ENCODE measurements at regions not wholly inside any gene's neighbourhood (a gene's known extent, or its start where the extent isn't known, plus 50 kb on each side); places are given as distances from the start of the nearest gene placed in this dataset.

DNA sequence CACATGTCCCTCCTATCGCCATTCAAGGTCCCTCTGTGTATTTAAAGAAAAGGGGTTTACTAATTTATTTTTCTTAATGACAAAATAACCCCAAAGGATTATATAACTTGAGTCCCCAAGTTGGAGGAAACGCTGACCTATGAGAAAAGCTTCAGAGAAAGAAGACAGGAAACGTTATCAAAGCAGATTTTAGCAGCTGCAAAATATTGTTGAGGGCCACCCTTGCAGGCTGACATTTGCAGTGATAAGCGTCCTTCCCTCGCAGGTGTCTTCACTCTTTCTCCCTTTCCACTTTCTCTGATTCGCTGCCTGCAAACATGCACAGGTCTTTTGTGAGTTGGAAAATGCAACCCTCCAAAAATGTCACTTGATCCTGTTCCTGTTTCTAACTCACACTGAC lies 103.2 kb upstream of the RIPOR2 start:
- DNase-seq (ENCODE audit: low read depth): no peak

DNA sequence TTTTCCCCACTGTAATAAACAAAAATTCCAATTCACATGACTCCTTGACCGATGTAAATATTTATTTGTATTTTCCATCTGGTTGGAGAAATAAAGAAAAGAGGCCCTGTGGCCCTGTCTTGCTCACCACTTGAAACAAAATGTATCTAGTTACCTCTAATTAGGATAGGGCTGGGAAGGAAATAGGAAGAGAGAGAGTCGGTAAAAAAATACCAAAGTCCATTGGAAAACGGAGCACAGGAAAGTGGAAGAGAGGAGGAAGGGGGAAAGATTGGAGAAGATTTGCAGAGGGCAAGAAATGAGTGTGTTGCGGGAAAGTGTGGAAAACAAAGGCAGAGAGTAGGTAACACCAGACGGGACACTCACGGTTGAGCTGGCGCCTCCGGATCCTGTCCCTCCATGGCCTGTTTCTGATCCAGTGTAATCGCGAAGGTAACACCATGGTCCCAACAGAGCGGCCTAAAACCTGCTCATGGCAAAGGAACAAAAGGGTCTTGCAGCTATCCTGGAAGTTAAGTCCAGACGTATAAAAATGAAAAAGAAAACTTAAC lies 105.8 kb upstream of the RIPOR2 start:
- DNase-seq (ENCODE audit: low read depth): no peak

DNA sequence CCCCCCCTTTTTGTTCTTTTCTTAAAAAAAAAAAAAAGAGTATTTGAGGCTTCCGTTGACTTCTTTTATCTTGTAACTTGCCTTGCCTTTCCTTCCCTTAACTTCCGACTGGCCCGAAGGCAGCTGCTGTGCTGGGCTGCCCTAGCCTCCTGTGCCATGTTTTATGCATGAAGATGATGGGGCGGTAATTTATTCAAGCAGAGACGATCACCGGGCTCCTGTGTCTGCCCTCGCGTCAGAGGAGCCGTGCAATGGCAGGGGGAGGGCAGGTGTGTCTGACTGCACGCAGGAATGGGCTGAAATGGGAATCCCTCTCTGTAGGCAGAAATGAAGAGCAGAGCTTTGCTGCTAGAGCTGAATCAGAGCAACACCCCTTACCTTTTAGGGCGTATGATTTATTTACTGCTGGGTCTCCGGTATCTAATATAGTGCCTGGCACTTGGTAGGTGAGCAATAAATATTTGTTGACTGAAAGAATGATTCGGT lies 106.3 kb upstream of the RIPOR2 start:
- no peak for DNase-seq (ENCODE audit: low read depth)

DNA sequence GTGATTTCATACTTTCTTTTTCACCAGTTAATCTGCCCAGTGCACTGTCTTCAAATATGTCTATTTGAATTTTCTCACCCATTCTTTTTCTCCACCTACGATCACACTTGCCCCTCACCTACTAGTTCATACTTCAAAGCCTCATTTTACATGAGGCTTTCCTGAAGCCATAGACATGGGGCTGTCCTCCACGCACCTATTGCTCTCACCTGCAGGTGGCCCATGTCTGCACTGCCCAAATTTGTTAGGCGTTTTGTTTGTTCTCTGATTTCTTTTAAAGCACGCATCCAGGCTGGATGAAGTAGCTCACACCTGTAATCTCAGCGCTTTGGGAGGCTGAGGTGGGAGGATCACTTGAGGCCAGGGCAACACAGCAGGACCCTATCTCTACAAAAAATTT lies 106.8 kb upstream of the RIPOR2 start:
- no peak for DNase-seq (ENCODE audit: low read depth)

DNA sequence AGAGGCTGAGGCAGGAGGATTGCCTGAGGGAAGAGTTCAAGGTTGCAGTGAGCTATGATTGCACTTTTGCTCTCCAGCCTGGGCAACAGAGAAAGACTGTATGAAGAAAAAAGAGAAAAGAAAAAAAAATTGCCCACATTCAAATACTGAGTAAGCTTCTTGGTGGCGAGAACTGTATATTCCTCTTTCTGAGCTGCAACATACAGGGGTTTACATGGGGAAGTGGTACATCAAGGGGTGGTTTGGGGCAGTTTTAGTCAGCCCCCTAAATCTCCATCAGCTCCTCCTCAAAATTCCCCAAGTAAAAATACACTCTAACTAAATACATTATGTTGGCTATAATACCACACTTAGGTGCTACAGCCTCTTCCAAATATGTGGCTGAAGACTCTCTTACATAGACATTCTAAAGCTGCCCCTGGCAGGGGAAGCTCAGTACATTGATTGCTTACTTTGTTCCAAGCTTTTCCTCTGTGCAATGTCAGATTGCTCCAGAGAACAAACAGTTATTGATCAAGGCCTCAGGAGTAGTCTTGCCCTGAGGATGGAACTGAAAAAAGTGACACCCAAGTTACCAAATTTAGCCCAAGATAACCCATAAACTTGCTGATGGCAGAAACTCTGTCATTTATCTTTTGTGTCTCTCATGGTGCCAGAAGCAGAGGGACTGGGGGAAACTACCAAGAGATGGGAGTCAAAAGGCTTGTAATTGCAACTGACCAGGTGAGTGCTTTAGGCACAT lies 107.4 kb upstream of the RIPOR2 start:
- no peak for DNase-seq (ENCODE audit: low read depth)

DNA sequence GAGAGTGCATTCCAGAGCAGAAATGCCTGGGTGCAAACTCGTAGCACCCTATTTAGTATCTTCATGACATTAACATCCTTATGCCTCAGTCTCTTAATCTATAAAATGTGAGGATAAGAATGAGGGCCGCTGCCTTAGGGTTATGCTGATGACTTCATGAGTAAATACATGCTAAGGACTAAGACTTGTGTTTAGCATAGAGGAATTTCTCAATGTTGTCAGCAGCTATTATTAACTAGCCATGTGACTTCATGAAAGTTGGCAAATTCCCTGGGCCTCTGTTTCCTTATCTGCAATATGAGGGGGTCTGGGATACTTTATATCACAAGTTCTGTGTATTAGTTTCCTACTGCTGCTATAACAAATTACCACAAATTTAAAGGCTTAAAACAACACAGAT lies 108.1 kb upstream of the RIPOR2 start:
- no peak for DNase-seq (ENCODE audit: low read depth)

DNA sequence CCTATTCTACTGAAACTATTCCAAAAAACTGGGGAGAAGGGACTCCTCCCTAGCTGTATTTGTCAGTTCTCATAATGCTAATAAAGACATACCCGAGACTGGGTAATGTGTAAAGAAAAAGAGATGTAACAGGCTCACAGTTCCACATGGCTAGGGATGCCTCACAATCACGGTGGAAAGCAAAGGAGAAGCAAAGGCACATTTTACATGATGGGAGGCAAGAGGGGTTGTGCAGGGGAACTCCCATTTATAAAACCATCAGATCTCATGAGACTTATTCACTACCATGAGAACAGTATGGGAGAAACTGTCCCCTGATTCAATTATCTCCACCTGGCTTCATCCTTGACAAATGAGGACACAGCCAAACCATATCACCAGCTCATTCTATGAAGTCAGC lies 111.2 kb upstream of the RIPOR2 start:
- no peak for DNase-seq (ENCODE audit: low read depth)

DNA sequence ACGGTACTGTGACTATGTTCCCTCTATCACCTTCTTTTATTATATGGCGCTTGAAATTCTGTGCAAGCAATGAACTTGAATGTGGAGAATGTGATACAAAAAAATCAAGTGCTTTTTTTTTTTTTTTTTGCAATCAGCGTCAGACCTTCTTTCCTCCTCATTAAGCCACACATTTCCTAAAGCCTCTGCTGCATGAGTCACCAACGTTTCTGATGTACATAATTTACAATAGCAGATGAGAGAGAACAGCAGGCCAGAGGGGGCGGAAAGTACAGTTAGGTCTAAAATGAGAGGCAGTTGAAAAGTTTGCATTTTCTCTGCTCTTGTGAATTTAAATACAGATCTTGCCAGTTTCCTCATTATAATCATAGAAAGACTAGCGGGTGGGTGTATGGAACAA lies 114.6 kb upstream of the RIPOR2 start:
- DNase-seq (ENCODE audit: low read depth): peak; percentile 34

DNA sequence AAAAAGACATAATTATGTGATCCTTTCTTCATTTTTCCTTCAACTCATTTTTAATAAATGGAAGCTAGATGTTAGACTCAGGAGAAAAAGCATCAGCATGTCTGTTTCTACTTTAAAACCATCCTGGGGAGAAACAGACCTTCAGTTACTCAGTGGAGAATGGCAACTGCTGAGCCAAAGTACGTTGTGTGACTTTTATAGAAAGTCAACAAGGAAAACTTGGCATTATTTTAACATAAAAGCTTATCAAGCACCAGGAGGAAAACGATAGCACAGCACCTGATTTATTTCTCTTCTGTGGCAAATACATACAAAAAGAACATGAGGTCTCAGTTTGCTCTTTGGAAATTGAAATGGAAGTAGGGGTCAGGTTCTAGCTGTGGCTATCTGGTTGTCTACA lies 115.3 kb upstream of the RIPOR2 start:
- DNase-seq (ENCODE audit: low read depth): no peak

DNA sequence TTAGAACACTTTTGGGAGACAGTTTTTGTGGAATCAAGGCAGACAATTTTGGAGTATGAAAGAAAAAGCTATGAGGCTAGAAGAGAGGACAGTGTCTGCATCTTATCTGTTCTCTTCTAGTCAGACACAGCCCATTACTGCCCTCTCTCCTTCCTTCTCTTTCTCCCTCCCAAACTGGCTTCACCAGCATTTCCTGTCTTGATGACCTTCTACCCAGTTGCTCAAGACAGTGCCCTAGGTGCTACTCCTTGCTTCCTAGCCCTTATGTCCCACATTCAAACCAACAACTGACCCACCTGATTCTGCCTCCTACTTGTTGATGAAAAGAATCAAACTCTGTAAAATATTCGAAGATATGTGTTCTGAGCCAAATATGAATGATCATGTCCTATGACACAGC lies 116.4 kb upstream of the RIPOR2 start:
- DNase-seq (ENCODE audit: low read depth): no peak

DNA sequence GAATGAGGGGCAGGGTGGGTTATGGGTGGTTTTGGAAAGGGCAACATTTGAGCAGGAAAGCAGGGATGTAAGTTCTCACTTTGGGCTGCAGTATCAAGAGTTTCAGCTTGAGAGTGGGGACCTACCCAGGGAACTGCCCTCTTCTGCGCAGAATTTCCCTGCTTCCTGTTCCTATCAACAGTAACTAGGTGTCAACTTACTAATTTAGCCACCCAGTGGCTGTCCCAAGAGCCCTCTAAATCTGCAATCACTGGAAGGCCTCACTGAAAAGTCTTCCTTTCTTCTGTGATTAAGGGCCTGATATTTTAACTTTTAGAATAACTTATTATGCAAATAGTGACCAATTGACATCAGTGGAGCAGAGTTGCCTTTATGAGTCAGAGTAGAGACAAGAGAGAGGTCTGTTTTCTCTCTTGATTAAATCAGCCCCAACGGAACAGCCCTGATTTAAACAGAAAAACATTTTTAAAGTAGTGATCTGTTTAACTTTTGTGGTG lies 118.2 kb upstream of the RIPOR2 start:
- peak; percentile 13 for DNase-seq (ENCODE audit: low read depth)

DNA sequence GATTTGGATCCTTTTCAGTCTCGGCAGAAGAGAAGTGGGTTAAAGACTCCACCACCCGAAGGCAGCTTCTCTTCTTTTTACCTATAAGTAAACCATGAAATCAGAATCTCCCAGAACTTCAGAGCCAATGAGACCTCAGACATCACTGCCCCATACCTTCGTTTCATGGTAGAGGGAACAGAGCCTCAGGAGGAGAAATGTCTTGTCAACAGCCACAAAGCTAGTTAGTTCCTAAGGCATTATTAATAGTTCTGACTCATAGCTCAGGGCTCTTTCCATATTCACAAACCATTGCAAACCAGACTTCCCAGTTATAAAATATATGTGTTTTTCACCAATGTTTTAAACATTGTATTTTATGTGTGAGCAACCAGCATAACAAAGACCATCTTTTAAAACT lies 118.7 kb upstream of the RIPOR2 start:
- DNase-seq (ENCODE audit: low read depth): peak; percentile 14

DNA sequence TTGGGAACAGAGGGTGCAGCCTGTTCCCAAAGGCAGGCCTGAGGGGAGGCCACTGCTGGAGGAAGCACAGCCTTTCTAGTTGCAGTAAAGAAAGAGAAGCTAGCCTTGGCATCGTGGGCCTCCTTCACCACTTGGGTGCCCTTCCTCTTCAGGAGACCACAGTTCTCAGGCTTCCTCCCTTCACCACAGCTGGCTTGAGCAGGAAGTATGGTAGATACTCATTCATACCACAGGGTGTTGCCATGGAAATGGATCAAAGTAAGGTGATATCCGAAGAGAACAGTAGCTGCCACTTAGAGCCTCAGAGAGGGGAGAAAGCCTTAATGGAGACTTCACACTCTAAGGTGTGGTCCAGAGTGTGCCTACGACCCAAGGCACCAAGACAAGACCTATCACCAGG lies 120.4 kb upstream of the RIPOR2 start:
- DNase-seq (ENCODE audit: low read depth): no peak

DNA sequence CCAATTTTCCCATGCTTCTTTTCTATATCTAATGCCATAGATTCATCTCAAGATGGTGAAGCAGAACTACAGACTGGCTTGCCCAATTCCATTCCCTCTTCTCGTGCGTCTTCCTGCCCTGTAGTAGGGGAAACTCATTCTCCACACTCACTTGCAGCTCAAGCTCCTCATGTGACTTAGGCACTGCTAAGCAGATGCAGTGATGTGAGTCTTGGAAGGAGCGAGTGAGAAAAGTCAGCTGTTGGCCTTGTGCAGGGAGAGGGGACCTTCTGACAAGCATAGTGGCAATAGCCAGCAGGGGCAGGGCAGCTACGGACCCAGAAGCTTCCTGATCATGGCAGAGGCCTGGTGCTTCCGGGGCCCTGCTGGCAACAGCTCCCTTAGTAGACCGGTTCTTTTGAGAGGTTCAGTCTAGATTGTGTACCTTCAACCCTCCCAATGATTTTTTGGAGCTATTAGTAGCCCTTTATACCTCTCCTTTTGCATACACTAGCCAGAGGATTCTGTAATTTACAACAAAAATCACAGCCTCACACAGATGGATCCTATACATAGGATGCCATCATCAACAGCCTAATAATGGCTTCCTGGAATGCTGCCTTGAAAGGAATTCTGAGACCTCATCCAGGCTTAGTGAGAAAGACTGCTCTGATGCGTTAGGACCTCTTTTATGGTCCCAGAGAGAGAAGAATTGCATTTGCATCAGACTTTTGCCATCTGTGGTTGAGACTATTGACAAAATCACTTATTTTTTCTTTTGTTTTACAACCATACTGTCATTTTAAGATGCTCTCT lies 121.5 kb upstream of the RIPOR2 start:
- DNase-seq (ENCODE audit: low read depth): no peak

DNA sequence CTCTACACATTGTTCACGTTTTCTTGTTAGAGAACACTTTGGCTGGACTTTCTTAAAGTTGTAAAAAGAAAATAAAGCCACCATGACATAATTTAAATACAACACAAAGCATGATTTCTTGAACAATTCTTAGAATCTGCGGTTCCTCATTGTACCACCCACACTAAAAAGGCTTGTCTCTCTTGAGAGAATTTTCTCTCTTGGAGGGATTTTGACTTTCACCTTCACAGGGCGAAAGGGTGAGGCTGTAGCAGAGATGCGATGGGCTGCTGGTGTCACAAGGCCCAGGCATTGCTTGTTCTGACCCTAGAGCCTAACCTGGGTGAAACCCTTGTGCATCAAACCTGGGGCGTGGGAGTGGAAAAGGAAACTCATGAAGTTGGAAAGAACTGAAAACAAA lies 122.7 kb upstream of the RIPOR2 start:
- DNase-seq (ENCODE audit: low read depth): no peak

DNA sequence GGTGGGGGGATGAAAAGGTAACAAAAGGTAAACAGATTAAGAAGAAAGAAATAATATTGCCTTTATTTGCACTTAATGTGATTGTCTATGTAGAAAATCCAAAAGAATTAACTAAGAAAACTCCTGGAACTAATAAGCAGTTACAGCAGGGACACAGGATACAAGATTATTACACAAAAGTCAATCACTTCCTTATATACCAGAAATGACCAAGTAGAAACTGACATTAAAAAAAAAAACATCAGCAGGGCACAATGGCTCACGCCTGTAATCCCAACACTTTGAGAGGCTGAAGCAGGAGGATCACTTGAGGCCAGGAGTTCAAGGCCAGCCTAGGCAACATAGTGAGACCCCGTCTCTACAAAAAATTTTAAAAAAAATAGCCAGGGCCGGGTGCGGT lies 123.2 kb upstream of the RIPOR2 start:
- no peak for DNase-seq (ENCODE audit: low read depth)

DNA sequence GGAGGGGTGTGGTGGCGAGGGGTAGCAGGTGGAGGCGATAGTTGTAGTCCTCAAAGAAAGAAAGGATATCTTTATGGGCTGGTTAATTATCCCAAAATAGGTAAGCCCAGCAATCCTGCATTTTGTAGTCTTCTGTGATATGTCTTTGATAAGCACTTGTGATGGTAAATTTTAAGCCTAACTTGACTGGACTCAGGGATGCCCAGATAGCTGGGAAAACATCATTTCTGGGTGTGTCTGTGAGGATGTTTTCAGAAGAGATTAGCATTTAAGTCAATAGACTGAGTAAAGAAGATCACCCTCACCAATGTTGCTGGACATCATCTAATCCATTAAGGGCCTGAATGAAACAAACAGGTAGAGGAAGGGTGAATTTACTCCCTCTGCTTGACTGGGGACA lies 124.8 kb upstream of the RIPOR2 start:
- DNase-seq (ENCODE audit: low read depth): no peak

DNA sequence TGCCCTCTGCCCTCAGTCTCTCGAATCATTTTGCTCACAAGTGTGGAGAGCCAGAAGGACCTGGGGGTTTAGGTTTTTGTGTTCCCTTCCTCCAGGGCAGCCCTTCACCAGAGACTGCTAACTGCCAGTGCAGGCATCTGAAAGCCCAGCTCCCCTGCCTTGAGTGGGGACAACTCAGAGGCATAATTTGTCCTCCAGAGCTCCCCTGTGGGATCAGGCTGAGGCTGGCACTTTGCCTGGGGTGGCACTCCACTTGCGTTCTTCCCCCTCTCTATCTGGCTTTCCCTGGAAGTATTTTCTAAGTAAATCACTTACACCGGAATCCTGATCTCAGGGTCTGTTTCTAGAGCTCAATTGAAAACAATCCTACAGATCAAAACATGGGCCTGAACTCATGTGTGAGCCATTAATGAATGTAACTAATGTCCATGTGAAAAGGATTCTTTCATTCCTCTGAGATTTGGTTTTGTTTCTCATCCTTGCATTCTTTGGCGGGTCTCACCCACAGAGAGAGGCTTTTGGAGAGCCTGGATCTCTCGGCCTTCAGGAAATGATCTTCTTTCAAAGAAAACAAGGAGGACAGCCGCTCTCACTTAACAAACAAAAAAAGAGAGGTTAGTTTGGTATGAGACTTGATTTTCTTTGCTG lies 125.7 kb upstream of the RIPOR2 start:
- peak; percentile 5 for DNase-seq (ENCODE audit: low read depth)

DNA sequence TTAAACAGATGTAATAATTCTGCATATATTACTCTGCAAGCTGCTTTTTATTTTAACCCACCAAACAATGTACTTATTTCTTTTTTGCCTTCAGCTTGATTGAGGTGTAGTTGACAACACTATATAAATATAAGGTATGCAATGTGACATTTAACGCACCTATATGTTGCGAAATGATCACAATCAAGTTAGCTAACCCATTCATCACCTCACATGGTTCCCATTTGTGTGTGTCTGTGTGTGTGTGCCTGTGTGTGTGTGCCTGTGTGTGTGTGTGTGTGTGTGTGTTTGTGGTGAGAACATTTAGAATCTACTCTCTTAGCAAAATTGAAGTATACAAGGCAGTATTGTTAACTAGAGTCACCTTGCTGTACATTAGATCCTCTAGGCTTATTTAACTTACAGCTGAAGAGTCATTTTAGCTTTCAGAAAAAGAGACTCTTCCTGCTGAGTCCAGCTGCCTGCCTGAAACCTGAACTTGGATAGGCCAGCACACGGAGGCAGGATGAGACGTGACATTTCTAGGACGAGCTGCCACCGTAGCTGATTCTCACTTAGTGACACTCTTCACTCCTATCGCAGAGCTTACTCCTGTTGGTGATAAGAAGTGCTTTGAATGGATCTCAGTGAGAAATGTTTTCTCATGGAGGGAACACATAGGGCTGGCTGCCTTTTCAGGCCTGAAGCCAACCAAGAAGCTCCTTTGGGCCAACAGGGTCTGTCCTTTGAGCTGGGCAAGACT lies 126.5 kb upstream of the RIPOR2 start:
- no peak for DNase-seq (ENCODE audit: low read depth)

DNA sequence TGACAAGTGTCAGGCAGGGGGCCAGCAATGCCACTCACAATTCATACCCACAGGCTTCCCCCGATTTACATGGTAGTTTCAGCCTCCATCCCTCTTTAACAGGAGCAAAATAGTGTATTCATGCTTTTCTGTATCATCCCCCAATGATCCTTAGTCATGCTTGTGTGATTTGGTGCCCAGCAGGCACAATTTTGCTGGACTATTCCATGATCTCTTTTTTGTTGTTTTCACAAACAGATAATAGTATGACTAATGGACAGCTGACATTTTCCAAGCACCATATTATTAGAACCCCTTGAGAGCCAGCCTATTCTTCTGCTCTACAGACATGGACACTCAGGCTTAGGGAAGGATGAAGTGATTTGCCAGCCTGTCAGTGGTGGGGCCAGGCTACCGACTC lies 128.2 kb upstream of the RIPOR2 start:
- DNase-seq (ENCODE audit: low read depth): no peak

DNA sequence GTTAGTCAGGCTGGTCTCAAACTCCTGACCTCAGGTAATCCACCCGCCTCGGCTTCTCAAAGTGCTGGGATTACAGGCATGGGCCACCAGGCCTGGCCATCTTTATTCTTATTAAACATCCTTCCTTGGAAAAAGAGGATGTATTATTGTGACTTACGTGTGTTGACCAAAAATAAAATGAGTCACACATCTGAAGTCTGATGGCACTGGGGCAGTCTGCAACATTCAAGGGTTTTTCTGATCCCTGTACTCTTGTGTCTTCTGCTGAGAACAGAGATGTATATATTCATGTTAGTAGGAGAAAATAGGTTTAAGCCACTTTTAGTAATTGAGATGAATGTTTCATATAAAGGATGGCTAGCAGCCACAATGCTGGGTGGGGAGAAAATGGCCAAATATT lies 129.9 kb upstream of the RIPOR2 start:
- DNase-seq (ENCODE audit: low read depth): no peak

DNA sequence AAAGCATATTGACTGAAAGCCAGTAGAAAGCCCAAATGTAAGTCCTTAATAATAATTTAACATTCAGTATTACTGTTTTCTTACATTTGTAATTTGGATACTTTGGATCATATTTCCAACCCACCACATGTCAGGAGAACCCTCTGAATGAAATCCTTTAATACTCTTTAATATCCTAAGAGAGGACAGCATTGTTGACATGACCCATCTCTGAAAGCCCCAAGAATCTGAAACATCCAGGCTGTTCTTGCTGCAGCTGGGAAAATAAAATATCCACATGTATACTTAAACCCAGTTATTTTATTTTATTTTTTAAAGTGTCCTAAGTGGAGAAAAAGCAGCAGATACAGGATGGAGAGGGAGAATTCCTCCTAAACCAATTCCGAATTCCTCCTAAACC lies 130.8 kb upstream of the RIPOR2 start:
- DNase-seq (ENCODE audit: low read depth): peak; percentile 4
